ENCODE measurements at regions not wholly inside any gene's neighbourhood (a gene's known extent, or its start where the extent isn't known, plus 50 kb on each side); places are given as distances from the start of the nearest gene placed in this dataset.

DNA sequence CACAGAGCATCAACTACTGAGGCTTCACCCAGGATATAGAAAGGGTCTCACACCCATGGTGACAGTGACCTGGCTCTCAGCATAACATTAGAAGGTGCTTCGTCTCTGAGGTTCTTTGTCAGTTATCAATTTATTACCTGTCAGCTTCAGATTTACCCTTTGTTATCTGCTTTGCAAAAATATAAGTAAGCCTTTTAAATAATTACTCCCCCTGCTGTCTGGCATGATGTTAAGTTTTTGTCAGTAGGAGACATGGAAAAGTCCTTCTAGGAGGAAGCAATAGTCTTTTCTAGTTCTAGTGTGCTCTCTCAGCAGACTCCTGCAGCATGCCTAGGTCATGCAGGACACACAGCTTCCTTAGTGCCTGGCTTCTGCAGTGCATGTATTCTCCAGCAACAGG, 149.9 kb downstream of the RDH14 start:
- no peak overlapping the region for H3K4me3 Mint-ChIP-seq
- Histone ChIP-seq H3K9me3 (ENCODE audit: control insufficient read depth in 1 of 2, low read length in 2 of 2) (no peaks in the 10 kb centered on the region), H3K36me3 (ENCODE audit: insufficient read depth, low read length) (no peaks in the 10 kb centered on the region), H3K4me3 (ENCODE audit: low read length in 2 of 2) (no peak overlapping the region), H3K4me1 (ENCODE audit: insufficient read depth, low read length) (no peaks in the 10 kb centered on the region), H3K27ac (ENCODE audit: low read depth, low read length) (no peak overlapping the region), H3K27me3 (ENCODE audit: insufficient read depth, low read length) (no peaks in the 10 kb centered on the region)
- H3K27me3 Mint-ChIP-seq, result peaks cover 2 to 6% of the 10 kb centered on the region in 2 donors
- no peak overlapping the region for H3K27ac Mint-ChIP-seq
- H3K4me1 Mint-ChIP-seq, result no peaks in the 10 kb centered on the region
- ChIA-PET CTCF (ENCODE audit: partially characterized antibody) (no interaction called here), POLR2A (ENCODE audit: partially characterized antibody) (no interaction called here)
- no peaks in the 10 kb centered on the region for H3K9me3 Mint-ChIP-seq
- no peak for DNase-seq
- intact Hi-C loops (cut with micrococcal nuclease), result no loop called here
- no peaks in the 10 kb centered on the region for H3K36me3 Mint-ChIP-seq

DNA sequence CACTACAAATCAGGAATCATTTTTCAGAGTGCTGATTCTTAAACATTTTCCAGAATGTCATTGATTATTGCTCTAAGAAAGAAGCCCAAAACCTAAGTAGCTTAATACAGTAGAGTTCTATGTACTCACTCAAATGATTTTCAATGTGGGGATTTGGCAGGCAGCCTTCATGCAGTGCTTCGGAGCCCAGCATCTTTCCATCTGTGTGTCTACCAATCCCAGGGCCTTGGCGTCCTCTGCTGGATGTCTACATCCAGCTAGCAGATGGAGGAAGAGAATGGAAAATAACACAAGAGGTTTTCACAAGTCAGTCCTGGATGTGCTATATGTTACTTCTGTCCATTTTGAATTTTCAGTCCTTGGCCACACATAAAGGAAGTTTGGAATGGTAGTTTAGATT, 151.8 kb downstream of the RDH14 start:
- Histone ChIP-seq H3K27ac (ENCODE audit: low read depth, low read length) (no peak overlapping the region), H3K4me1 (ENCODE audit: insufficient read depth, low read length) (no peaks in the 10 kb centered on the region), H3K27me3 (ENCODE audit: insufficient read depth, low read length) (no peaks in the 10 kb centered on the region), H3K36me3 (ENCODE audit: insufficient read depth, low read length) (no peaks in the 10 kb centered on the region), H3K9me3 (ENCODE audit: control insufficient read depth in 1 of 2, low read length in 2 of 2) (no peaks in the 10 kb centered on the region), H3K4me3 (ENCODE audit: low read length in 2 of 2) (no peak overlapping the region)
- CTCF ChIA-PET (ENCODE audit: partially characterized antibody), result interaction anchor here (0.5 kb wide), 1 partner anchor 14 kb away, joined by 3 read pairs; no protein-coding TSS in a partner anchor
- intact Hi-C loops (cut with micrococcal nuclease), result no loop called here
- H3K27me3 Mint-ChIP-seq, result peaks cover 2 to 8% of the 10 kb centered on the region in 2 donors
- no peak overlapping the region for H3K4me3 Mint-ChIP-seq
- DNase-seq, result no peak
- peaks cover 0 to 2% (median 0%) of the 10 kb centered on the region in 8 donors for H3K9me3 Mint-ChIP-seq
- no peaks in the 10 kb centered on the region for H3K4me1 Mint-ChIP-seq
- H3K36me3 Mint-ChIP-seq, result no peaks in the 10 kb centered on the region
- POLR2A ChIA-PET (ENCODE audit: partially characterized antibody), result no interaction called here
- H3K27ac Mint-ChIP-seq, result no peak overlapping the region

DNA sequence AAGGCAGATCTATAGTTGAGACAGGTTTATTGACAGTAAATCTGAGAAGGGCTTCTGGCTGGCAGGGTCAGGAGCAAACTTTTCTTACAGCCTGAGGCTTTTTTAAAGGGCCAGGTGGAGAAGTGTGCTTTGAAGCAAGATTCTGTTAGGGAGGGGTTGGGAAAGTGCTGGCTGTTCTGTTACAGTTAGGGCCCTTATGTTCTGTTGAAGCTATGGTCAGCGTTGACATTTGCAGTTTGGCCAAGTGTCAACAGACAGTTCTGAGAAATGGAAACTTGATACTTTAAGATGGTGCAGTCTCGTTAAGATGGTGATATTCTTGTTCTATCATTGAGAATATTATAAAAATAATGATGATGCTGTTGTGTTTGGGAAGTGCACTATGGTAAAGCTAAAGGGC, 154.2 kb downstream of the RDH14 start:
- Mint-ChIP-seq H3K27ac (no peak overlapping the region), H3K36me3 (no peaks in the 10 kb centered on the region), H3K4me1 (no peaks in the 10 kb centered on the region), H3K27me3 (peaks cover 0 to 8% of the 10 kb centered on the region in 2 donors), H3K9me3 (peaks cover 0 to 2% (median 0%) of the 10 kb centered on the region in 8 donors), H3K4me3 (no peak overlapping the region)
- ChIA-PET POLR2A (ENCODE audit: partially characterized antibody) (no interaction called here), CTCF (ENCODE audit: partially characterized antibody) (no interaction called here)
- no peaks in the 10 kb centered on the region for H3K27me3 ChIP-seq (ENCODE audit: insufficient read depth, low read length)
- no peaks in the 10 kb centered on the region for H3K9me3 ChIP-seq (ENCODE audit: control insufficient read depth in 1 of 2, low read length in 2 of 2)
- no peak for DNase-seq
- intact Hi-C loops (cut with micrococcal nuclease), result no loop called here
- no peaks in the 10 kb centered on the region for H3K36me3 ChIP-seq (ENCODE audit: insufficient read depth, low read length)
- no peak overlapping the region for H3K27ac ChIP-seq (ENCODE audit: low read depth, low read length)
- no peak overlapping the region for H3K4me3 ChIP-seq (ENCODE audit: low read length in 2 of 2)
- H3K4me1 ChIP-seq (ENCODE audit: insufficient read depth, low read length), result no peaks in the 10 kb centered on the region

DNA sequence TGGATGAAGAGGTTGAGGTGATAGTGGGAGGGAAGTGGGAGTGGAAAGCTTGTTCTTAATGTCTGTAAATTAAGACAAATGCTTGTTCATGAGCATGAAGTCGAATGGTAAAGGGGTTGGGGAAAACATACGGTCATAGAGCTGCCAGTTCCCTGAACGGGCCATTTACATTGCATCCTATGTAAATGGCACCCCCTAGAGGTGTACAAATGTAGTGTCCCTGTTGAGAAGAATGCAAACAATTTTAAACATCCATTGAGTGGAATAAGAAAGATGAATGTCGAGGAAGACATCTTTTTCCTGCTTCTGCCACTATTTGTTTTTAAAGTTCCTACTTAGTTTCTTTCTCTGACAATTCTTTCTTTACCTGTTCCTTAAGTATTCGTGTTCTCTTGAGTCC, 155.7 kb downstream of the RDH14 start:
- POLR2A ChIA-PET (ENCODE audit: partially characterized antibody), result no interaction called here
- no peak overlapping the region for H3K4me3 ChIP-seq (ENCODE audit: low read length in 2 of 2)
- no peak overlapping the region for H3K4me3 Mint-ChIP-seq
- peaks cover 0 to 8% of the 10 kb centered on the region in 2 donors for H3K27me3 Mint-ChIP-seq
- no peaks in the 10 kb centered on the region for H3K36me3 Mint-ChIP-seq
- no peaks in the 10 kb centered on the region for H3K36me3 ChIP-seq (ENCODE audit: insufficient read depth, low read length)
- H3K27me3 ChIP-seq (ENCODE audit: insufficient read depth, low read length), result no peaks in the 10 kb centered on the region
- H3K27ac ChIP-seq (ENCODE audit: low read depth, low read length), result no peak overlapping the region
- DNase-seq, result no peak
- H3K9me3 ChIP-seq (ENCODE audit: control insufficient read depth in 1 of 2, low read length in 2 of 2), result no peaks in the 10 kb centered on the region
- no peak overlapping the region for H3K27ac Mint-ChIP-seq
- H3K9me3 Mint-ChIP-seq, result peaks cover 0 to 2% (median 0%) of the 10 kb centered on the region in 8 donors
- intact Hi-C loops (cut with micrococcal nuclease), result no loop called here
- CTCF ChIA-PET (ENCODE audit: partially characterized antibody), result no interaction called here
- H3K4me1 ChIP-seq (ENCODE audit: insufficient read depth, low read length), result no peaks in the 10 kb centered on the region
- no peaks in the 10 kb centered on the region for H3K4me1 Mint-ChIP-seq

DNA sequence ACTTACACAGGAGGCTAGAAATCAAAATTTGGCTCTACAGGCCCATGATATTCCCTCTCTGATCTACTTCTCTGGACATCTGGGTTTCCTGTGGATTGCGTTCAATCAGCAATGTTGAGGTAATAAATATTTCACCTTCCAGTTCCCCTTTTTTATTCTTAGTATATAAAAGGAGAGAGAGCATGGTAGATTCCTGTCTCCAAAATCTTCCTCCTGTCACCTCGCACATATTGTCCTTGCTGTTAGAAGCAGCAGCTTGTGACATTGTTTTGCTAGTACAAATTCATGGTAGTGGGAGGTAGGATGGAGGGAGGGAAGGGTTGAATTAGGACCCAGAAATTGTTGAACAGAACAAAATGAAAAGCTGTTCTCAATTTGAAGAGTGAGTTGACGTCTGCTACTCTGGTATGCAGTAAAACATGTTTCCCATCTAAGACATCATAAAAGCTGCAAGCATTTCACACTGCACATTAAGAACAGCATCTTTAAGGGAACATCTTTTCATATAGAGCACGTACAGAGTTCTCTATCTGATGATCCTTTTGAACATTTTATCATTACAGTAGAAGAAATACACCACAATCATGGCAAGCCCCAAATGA, 156.4 kb downstream of the RDH14 start:
- peaks cover 0 to 2% (median 0%) of the 10 kb centered on the region in 8 donors for H3K9me3 Mint-ChIP-seq
- no peak overlapping the region for H3K27ac Mint-ChIP-seq
- ChIA-PET CTCF (ENCODE audit: partially characterized antibody) (no interaction called here), POLR2A (ENCODE audit: partially characterized antibody) (no interaction called here)
- no peak for DNase-seq
- H3K4me1 ChIP-seq (ENCODE audit: insufficient read depth, low read length), result no peaks in the 10 kb centered on the region
- no peaks in the 10 kb centered on the region for H3K9me3 ChIP-seq (ENCODE audit: control insufficient read depth in 1 of 2, low read length in 2 of 2)
- H3K27me3 ChIP-seq (ENCODE audit: insufficient read depth, low read length), result no peaks in the 10 kb centered on the region
- H3K27me3 Mint-ChIP-seq, result peaks cover 0 to 8% of the 10 kb centered on the region in 2 donors
- intact Hi-C loops (cut with micrococcal nuclease), result no loop called here
- no peak overlapping the region for H3K4me3 Mint-ChIP-seq
- H3K4me3 ChIP-seq (ENCODE audit: low read length in 2 of 2), result no peak overlapping the region
- H3K4me1 Mint-ChIP-seq, result no peaks in the 10 kb centered on the region
- H3K36me3 Mint-ChIP-seq, result no peaks in the 10 kb centered on the region
- no peaks in the 10 kb centered on the region for H3K36me3 ChIP-seq (ENCODE audit: insufficient read depth, low read length)
- no peak overlapping the region for H3K27ac ChIP-seq (ENCODE audit: low read depth, low read length)

DNA sequence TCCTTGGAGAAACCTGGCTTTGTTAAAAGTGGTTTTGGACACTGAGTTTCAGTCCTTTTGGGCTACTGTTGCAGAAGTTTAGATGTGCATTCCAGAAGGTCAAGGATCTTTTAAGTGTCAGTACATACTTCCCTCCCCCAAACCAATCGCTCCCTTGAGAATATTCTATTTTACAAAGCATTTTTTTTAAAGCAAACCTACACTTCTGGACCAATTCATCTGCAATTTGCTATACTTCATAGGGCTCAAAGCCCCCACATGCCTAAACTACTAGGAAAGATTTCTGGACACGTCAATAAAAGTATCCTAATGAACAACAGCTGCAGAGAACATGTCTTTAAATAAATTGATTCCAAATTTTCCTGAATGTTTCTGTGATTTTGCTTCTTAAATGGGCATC, 157.6 kb downstream of the RDH14 start:
- H3K27ac ChIP-seq (ENCODE audit: low read depth, low read length), result no peak overlapping the region
- POLR2A ChIA-PET (ENCODE audit: partially characterized antibody), result no interaction called here
- Mint-ChIP-seq H3K36me3 (no peaks in the 10 kb centered on the region), H3K27me3 (peaks cover 0 to 10% of the 10 kb centered on the region in 2 donors), H3K4me3 (no peak overlapping the region), H3K9me3 (peaks cover 0 to 2% (median 0%) of the 10 kb centered on the region in 8 donors), H3K27ac (no peak overlapping the region), H3K4me1 (no peaks in the 10 kb centered on the region)
- no peaks in the 10 kb centered on the region for H3K4me1 ChIP-seq (ENCODE audit: insufficient read depth, low read length)
- no peaks in the 10 kb centered on the region for H3K9me3 ChIP-seq (ENCODE audit: control insufficient read depth in 1 of 2, low read length in 2 of 2)
- no peak overlapping the region for H3K4me3 ChIP-seq (ENCODE audit: low read length in 2 of 2)
- no peaks in the 10 kb centered on the region for H3K27me3 ChIP-seq (ENCODE audit: insufficient read depth, low read length)
- no peaks in the 10 kb centered on the region for H3K36me3 ChIP-seq (ENCODE audit: insufficient read depth, low read length)
- DNase-seq, result no peak
- CTCF ChIA-PET (ENCODE audit: partially characterized antibody), result no interaction called here
- intact Hi-C loops (cut with micrococcal nuclease), result no loop called here

DNA sequence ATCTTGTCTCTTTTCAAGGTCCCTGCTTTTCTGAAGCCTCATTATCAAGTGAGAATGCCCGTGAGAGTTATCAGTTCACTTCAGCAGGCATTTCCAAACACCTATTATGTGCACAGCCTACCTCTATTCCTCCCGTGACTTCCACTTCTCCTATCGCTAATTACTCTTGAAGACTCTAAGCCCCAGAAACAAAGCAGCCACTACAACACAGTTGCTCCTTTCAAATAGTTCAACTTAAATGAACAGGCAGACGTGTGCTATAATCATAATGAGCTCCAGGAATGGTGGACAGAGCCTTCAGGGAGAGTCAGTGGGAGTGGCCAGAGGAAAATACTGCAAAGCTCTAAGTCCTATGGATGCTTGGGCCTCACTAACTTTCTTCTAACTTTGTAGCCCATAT, 159.0 kb downstream of the RDH14 start:
- H3K4me1 Mint-ChIP-seq, result no peaks in the 10 kb centered on the region
- Histone ChIP-seq H3K4me3 (ENCODE audit: low read length in 2 of 2) (no peak overlapping the region), H3K36me3 (ENCODE audit: insufficient read depth, low read length) (no peaks in the 10 kb centered on the region), H3K9me3 (ENCODE audit: control insufficient read depth in 1 of 2, low read length in 2 of 2) (no peaks in the 10 kb centered on the region), H3K4me1 (ENCODE audit: insufficient read depth, low read length) (no peaks in the 10 kb centered on the region), H3K27me3 (ENCODE audit: insufficient read depth, low read length) (no peaks in the 10 kb centered on the region), H3K27ac (ENCODE audit: low read depth, low read length) (no peak overlapping the region)
- H3K27me3 Mint-ChIP-seq, result peaks cover 1 to 10% of the 10 kb centered on the region in 2 donors
- H3K27ac Mint-ChIP-seq, result no peak overlapping the region
- ChIA-PET CTCF (ENCODE audit: partially characterized antibody) (interaction anchor here (1.6 kb wide), 1 partner anchor 24 kb away, joined by 5 read pairs; no protein-coding TSS in a partner anchor), POLR2A (ENCODE audit: partially characterized antibody) (no interaction called here)
- peaks cover 0 to 2% (median 0%) of the 10 kb centered on the region in 8 donors for H3K9me3 Mint-ChIP-seq
- DNase-seq, result no peak
- intact Hi-C loops (cut with micrococcal nuclease), result no loop called here
- H3K36me3 Mint-ChIP-seq, result no peaks in the 10 kb centered on the region
- H3K4me3 Mint-ChIP-seq, result no peak overlapping the region

DNA sequence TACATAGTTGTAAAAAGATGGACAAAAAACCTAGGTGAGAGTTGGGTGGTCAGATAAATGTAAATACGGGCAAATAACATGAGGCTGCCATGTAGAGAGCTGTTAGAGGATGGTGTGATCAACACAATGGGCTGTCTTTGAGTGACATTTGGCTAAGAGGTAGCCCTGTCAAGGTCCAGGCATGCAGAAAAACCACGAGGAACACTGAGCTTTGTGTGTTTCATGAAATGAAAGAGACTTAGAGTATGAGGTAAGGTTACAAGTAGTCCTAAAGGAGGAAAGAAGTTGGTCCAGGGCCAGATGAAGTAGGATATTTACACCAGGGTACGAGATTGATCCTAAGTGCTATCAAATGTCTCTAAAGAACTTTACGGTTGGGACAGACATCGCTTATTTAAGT, 160.9 kb downstream of the RDH14 start:
- H3K36me3 ChIP-seq (ENCODE audit: insufficient read depth, low read length), result no peaks in the 10 kb centered on the region
- ChIA-PET POLR2A (ENCODE audit: partially characterized antibody) (no interaction called here), CTCF (ENCODE audit: partially characterized antibody) (interaction anchor here (0.8 kb wide), 1 partner anchor 11 kb away, joined by 3 read pairs; no protein-coding TSS in a partner anchor)
- Mint-ChIP-seq H3K9me3 (peaks cover 0 to 2% (median 0%) of the 10 kb centered on the region in 8 donors), H3K27me3 (peaks cover 1 to 4% of the 10 kb centered on the region in 2 donors), H3K27ac (no peak overlapping the region), H3K4me3 (no peak overlapping the region), H3K4me1 (no peaks in the 10 kb centered on the region), H3K36me3 (no peaks in the 10 kb centered on the region)
- H3K9me3 ChIP-seq (ENCODE audit: control insufficient read depth in 1 of 2, low read length in 2 of 2), result no peaks in the 10 kb centered on the region
- H3K4me3 ChIP-seq (ENCODE audit: low read length in 2 of 2), result no peak overlapping the region
- intact Hi-C loops (cut with micrococcal nuclease), result no loop called here
- no peak overlapping the region for H3K27ac ChIP-seq (ENCODE audit: low read depth, low read length)
- no peak for DNase-seq
- H3K4me1 ChIP-seq (ENCODE audit: insufficient read depth, low read length), result no peaks in the 10 kb centered on the region
- H3K27me3 ChIP-seq (ENCODE audit: insufficient read depth, low read length), result no peaks in the 10 kb centered on the region
